Liver (tissue), 8 donors: ENCODE measurements at regions not wholly inside any gene's neighbourhood (a gene's known extent, or its start where the extent isn't known, plus 50 kb on each side); places are given as distances from the start of the nearest gene placed in this dataset.

Experiments used
- DNase-seq: peaks from one replicate; pipeline ENCODE4 v3.0.0-alpha.2; 2017; ENCODE audit warnings: low spot score
- H3K27ac ChIP-seq, 2 donors: one replicate each; pipeline ENCODE4 v1.7.0; 2013; ENCODE audit warnings: inconsistent platforms in 2 of 2, low read length in 2 of 2, control low read depth in 1 of 2, low read depth in 1 of 2, mild to moderate bottlenecking in 1 of 2
- H3K27me3 ChIP-seq, 4 donors: one replicate each; pipeline versions ENCODE4 v1.6.1 to v1.7.0; 2013; ENCODE audit warnings: low read length in 3 of 4, inconsistent platforms in 1 of 4, mild to moderate bottlenecking in 1 of 4, moderate library complexity in 1 of 4; ENCODE audit not compliant: control insufficient read depth in 4 of 4, insufficient read depth in 4 of 4
- H3K36me3 ChIP-seq, 4 donors: one replicate each; pipeline versions ENCODE4 v1.6.1 to v1.7.0; 2013; ENCODE audit warnings: low read length in 3 of 4, mild to moderate bottlenecking in 3 of 4, low read depth in 1 of 4, moderate library complexity in 1 of 4; ENCODE audit not compliant: control insufficient read depth in 4 of 4, insufficient read depth in 3 of 4
- H3K4me1 ChIP-seq, 4 donors: one replicate each; pipeline versions ENCODE4 v1.6.1 to v1.7.0; 2013; ENCODE audit warnings: low read length in 3 of 4, mild to moderate bottlenecking in 3 of 4, moderate library complexity in 1 of 4; ENCODE audit not compliant: control insufficient read depth in 4 of 4, insufficient read depth in 4 of 4
- H3K4me3 ChIP-seq, 3 donors: one replicate each; pipeline versions ENCODE4 v1.6.1 to v1.7.0; 2013; ENCODE audit warnings: low read length in 3 of 3, control low read depth in 1 of 3, low read depth in 1 of 3, mild to moderate bottlenecking in 1 of 3
- H3K9ac ChIP-seq, 2 donors: one replicate each; pipeline ENCODE4 v1.7.0; 2013; ENCODE audit warnings: low read length in 2 of 2, mild to moderate bottlenecking in 2 of 2, moderate library complexity in 2 of 2, control low read depth in 1 of 2, low read depth in 1 of 2
- H3K9me3 ChIP-seq, 4 donors: one replicate each; pipeline versions ENCODE4 v1.6.1 to v1.7.0; 2013; ENCODE audit warnings: low read length in 3 of 4; ENCODE audit not compliant: control insufficient read depth in 4 of 4
- EGR1 ChIP-seq, 2 donors: IDR thresholded peaks; 2 replicates each; pipeline ENCODE4 v1.6.1; 2016 to 2018; ENCODE audit warnings: antibody characterized with exemption in 2 of 2, low read depth in 2 of 2
- FOXA1 ChIP-seq: IDR thresholded peaks from 2 replicates; pipeline ENCODE4 v1.6.1; 2016; ENCODE audit warnings: antibody characterized with exemption
- FOXA2 ChIP-seq: IDR thresholded peaks from 2 replicates; pipeline ENCODE4 v1.6.1; 2016; ENCODE audit warnings: antibody characterized with exemption
- GABPA ChIP-seq, 2 donors: IDR thresholded peaks in 1 of 2; conservative IDR thresholded peaks in 1 of 2; 2 replicates each; pipeline ENCODE4 v1.6.1; 2016; ENCODE audit warnings: antibody characterized with exemption in 2 of 2, mild to moderate bottlenecking in 1 of 2, moderate library complexity in 1 of 2
- HNF4A ChIP-seq, 2 donors: conservative IDR thresholded peaks; 2 replicates each; pipeline ENCODE4 v1.6.1; 2016; ENCODE audit warnings: antibody characterized with exemption in 2 of 2, mild to moderate bottlenecking in 2 of 2
- HNF4G ChIP-seq: IDR thresholded peaks from 2 replicates; pipeline ENCODE4 v1.6.1; 2016; ENCODE audit warnings: antibody characterized with exemption
- JUND ChIP-seq, 2 donors: IDR thresholded peaks; 2 replicates each; pipeline ENCODE4 v1.6.1; 2016; ENCODE audit warnings: antibody characterized with exemption in 2 of 2
- NR2F2 ChIP-seq: IDR thresholded peaks from 2 replicates; pipeline ENCODE4 v1.6.1; 2016; ENCODE audit warnings: antibody characterized with exemption
- RAD21 ChIP-seq, 2 donors: IDR thresholded peaks; 2 replicates each; pipeline ENCODE4 v1.6.1; 2016; ENCODE audit warnings: antibody characterized with exemption in 2 of 2, mild to moderate bottlenecking in 2 of 2
- REST ChIP-seq: IDR thresholded peaks from 2 replicates; pipeline ENCODE4 v1.6.1; 2016; ENCODE audit warnings: antibody characterized with exemption, mild to moderate bottlenecking
- RXRA ChIP-seq, 2 donors: IDR thresholded peaks; 2 replicates each; pipeline ENCODE4 v1.6.1; 2017 to 2018; ENCODE audit warnings: antibody characterized with exemption in 2 of 2, mild to moderate bottlenecking in 1 of 2
- TAF1 ChIP-seq: conservative IDR thresholded peaks from 2 replicates; pipeline ENCODE4 v1.6.1; 2016; ENCODE audit warnings: antibody characterized with exemption, mild to moderate bottlenecking
- YY1 ChIP-seq: IDR thresholded peaks from 2 replicates; pipeline ENCODE4 v1.6.1; 2016; ENCODE audit warnings: antibody characterized with exemption, mild to moderate bottlenecking
- WGBS: extraction: QIAGEN DNeasy Blood & Tissue Kit; methylation state at CpG from one replicate; pipeline ENCODE4 v1.1.7; 2013; 5-methylcytosine and 5-hydroxymethylcytosine counted together
- TF ChIP-seq, protein P1 (sequence below): IDR thresholded peaks from 2 replicates; pipeline ENCODE4 v1.6.1; 2016; ENCODE audit warnings: antibody characterized with exemption
- TF ChIP-seq, protein P2 (sequence below): fragments of 150-350 bp; IDR thresholded peaks from 2 replicates; pipeline ENCODE4 v1.5.1; 2017; ENCODE audit warnings: improper control_type of control experiment, low read depth, low read length; ENCODE audit not compliant: missing input control
- TF ChIP-seq, protein P3 (sequence below): IDR thresholded peaks from 2 replicates; pipeline ENCODE4 v1.6.1; 2016; ENCODE audit warnings: antibody characterized with exemption
- donor health status: healthy.
- donor health status: healthy.
- donor health status: healthy.
- donor health status: healthy.
- donor health status: healthy.

DNA sequence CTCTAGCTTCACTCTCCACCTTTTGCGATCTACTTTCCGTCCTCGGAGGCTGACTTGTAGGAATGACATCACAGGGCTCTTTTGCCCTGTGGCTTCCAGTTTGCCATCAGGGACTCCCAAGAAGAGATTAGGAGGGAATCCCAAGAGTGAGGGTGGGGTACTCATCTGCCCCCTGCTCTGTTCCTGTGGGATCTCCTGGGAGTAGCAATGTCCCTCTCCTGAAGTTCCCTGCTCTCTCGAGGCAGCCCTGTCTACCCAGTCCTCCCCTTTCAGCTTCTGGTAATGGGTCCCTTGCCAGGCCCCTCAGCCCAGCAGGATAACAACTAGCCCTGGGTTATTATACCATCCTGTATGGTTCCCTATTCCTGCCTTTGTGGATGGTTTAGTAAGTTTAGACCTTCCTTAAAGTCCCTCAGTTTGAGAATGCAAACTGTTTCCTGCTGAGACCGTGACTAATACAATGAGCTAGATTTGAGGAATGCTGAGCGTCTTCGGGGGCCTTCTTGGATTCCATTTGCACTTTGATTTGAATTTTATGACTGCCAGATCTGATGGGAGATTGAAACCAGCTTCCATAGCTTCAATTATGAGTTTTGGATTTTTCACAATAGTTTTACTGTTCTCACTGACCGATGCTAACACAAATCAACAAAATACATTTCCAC, 73.7 kb upstream of the IPO5 start:
- H3K9ac ChIP-seq = no peak overlapping the region
- no peak for DNase-seq
- no peak overlapping the region for H3K27ac ChIP-seq
- TF ChIP-seq HNF4A (conservative IDR thresholded peaks at IDR 0.05) = no peak
- TF ChIP-seq YY1 = no peak
- no peak for TF ChIP-seq HNF4G
- no peak for TF ChIP-seq NR2F2
- TF ChIP-seq RXRA (IDR thresholded peaks at IDR 0.05) = no peak
- TF ChIP-seq, protein P1, sequence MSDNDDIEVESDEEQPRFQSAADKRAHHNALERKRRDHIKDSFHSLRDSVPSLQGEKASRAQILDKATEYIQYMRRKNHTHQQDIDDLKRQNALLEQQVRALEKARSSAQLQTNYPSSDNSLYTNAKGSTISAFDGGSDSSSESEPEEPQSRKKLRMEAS = no peak
- TF ChIP-seq, protein P2, sequence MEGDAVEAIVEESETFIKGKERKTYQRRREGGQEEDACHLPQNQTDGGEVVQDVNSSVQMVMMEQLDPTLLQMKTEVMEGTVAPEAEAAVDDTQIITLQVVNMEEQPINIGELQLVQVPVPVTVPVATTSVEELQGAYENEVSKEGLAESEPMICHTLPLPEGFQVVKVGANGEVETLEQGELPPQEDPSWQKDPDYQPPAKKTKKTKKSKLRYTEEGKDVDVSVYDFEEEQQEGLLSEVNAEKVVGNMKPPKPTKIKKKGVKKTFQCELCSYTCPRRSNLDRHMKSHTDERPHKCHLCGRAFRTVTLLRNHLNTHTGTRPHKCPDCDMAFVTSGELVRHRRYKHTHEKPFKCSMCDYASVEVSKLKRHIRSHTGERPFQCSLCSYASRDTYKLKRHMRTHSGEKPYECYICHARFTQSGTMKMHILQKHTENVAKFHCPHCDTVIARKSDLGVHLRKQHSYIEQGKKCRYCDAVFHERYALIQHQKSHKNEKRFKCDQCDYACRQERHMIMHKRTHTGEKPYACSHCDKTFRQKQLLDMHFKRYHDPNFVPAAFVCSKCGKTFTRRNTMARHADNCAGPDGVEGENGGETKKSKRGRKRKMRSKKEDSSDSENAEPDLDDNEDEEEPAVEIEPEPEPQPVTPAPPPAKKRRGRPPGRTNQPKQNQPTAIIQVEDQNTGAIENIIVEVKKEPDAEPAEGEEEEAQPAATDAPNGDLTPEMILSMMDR = no peak
- TF ChIP-seq JUND (IDR thresholded peaks at IDR 0.05) = no peak
- no peak for TF ChIP-seq REST
- no peak for TF ChIP-seq FOXA1
- TF ChIP-seq TAF1 = no peak
- no peak for TF ChIP-seq FOXA2
- TF ChIP-seq EGR1 (IDR thresholded peaks at IDR 0.05; ENCODE audit: low read depth in 2 of 2) = no peak
- TF ChIP-seq RAD21 (IDR thresholded peaks at IDR 0.05) = no peak
- TF ChIP-seq, protein P3, sequence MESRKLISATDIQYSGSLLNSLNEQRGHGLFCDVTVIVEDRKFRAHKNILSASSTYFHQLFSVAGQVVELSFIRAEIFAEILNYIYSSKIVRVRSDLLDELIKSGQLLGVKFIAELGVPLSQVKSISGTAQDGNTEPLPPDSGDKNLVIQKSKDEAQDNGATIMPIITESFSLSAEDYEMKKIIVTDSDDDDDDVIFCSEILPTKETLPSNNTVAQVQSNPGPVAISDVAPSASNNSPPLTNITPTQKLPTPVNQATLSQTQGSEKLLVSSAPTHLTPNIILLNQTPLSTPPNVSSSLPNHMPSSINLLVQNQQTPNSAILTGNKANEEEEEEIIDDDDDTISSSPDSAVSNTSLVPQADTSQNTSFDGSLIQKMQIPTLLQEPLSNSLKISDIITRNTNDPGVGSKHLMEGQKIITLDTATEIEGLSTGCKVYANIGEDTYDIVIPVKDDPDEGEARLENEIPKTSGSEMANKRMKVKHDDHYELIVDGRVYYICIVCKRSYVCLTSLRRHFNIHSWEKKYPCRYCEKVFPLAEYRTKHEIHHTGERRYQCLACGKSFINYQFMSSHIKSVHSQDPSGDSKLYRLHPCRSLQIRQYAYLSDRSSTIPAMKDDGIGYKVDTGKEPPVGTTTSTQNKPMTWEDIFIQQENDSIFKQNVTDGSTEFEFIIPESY = no peak
- no peak overlapping the region for H3K4me3 ChIP-seq
- H3K4me1 ChIP-seq = no peaks in the 10 kb centered on the region
- no peaks in the 10 kb centered on the region for H3K36me3 ChIP-seq
- no peaks in the 10 kb centered on the region for H3K27me3 ChIP-seq
- H3K9me3 ChIP-seq = no peaks in the 10 kb centered on the region
- 81% methylated on average over 8 of the region's 8 CpGs for WGBS

GRCh38 chr13:97880311-97880675, 73.2 kb upstream of the IPO5 start:
- H3K4me1 ChIP-seq = no peaks in the 10 kb centered on the region
- H3K4me3 ChIP-seq = no peak overlapping the region
- H3K27me3 ChIP-seq = no peaks in the 10 kb centered on the region
- H3K9me3 ChIP-seq = no peaks in the 10 kb centered on the region
- H3K36me3 ChIP-seq = no peaks in the 10 kb centered on the region
- TF ChIP-seq EGR1 (IDR thresholded peaks at IDR 0.05; ENCODE audit: low read depth in 2 of 2) (no peak), FOXA2 (no peak), RAD21 (IDR thresholded peaks at IDR 0.05) (no peak), GABPA (IDR thresholded peaks at IDR 0.05 in 1 of 2, conservative IDR thresholded peaks at IDR 0.05 in 1 of 2) (no peak), TAF1 (no peak), FOXA1 (no peak), HNF4A (conservative IDR thresholded peaks at IDR 0.05) (no peak)
- H3K9ac ChIP-seq = no peak overlapping the region
- DNase-seq = no peak
- no peak overlapping the region for H3K27ac ChIP-seq
- 82% methylated on average over 5 of the region's 5 CpGs for WGBS
